ENCODE measurements at regions not wholly inside any gene's neighbourhood (a gene's known extent, or its start where the extent isn't known, plus 50 kb on each side); places are given as distances from the start of the nearest gene placed in this dataset.

DNA sequence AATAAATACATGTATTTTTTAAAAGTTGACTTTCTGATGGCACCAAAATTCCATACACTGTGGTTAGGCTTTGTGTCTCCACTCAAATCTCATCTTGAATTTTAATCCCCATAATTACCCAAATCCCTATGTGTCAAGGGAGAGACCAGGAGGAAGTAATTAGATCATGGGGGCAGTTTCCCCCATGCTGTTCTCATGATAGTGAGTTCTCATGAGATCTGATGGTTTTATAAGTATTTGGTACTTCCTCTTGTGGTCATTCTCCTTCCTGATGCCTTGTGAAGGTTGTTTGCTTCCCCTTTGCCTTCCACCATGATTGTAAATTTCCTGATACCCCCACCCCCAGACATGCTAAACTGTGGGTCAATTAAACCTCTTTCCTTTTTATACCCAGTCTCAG, 1218.4 kb upstream of the PRMT6 start (continued):
- TF ChIP-seq, protein P1, sequence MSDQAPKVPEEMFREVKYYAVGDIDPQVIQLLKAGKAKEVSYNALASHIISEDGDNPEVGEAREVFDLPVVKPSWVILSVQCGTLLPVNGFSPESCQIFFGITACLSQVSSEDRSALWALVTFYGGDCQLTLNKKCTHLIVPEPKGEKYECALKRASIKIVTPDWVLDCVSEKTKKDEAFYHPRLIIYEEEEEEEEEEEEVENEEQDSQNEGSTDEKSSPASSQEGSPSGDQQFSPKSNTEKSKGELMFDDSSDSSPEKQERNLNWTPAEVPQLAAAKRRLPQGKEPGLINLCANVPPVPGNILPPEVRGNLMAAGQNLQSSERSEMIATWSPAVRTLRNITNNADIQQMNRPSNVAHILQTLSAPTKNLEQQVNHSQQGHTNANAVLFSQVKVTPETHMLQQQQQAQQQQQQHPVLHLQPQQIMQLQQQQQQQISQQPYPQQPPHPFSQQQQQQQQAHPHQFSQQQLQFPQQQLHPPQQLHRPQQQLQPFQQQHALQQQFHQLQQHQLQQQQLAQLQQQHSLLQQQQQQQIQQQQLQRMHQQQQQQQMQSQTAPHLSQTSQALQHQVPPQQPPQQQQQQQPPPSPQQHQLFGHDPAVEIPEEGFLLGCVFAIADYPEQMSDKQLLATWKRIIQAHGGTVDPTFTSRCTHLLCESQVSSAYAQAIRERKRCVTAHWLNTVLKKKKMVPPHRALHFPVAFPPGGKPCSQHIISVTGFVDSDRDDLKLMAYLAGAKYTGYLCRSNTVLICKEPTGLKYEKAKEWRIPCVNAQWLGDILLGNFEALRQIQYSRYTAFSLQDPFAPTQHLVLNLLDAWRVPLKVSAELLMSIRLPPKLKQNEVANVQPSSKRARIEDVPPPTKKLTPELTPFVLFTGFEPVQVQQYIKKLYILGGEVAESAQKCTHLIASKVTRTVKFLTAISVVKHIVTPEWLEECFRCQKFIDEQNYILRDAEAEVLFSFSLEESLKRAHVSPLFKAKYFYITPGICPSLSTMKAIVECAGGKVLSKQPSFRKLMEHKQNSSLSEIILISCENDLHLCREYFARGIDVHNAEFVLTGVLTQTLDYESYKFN (CRISPR knock-in tag; conservative IDR thresholded peaks at IDR 0.05) = no peak
- TF ChIP-seq ZBTB20 (CRISPR knock-in tag; IDR thresholded peaks at IDR 0.05; ENCODE audit: borderline replicate concordance, low read depth) = no peak
- TF ChIP-seq ZFY (CRISPR knock-in tag; IDR thresholded peaks at IDR 0.05) = no peak
- no peak for TF ChIP-seq MZF1 (CRISPR knock-in tag; IDR thresholded peaks at IDR 0.05; ENCODE audit: borderline replicate concordance)
- TF ChIP-seq ZNF253 (CRISPR knock-in tag; IDR thresholded peaks at IDR 0.05; ENCODE audit: borderline replicate concordance) = no peak
- TF ChIP-seq, protein P2, sequence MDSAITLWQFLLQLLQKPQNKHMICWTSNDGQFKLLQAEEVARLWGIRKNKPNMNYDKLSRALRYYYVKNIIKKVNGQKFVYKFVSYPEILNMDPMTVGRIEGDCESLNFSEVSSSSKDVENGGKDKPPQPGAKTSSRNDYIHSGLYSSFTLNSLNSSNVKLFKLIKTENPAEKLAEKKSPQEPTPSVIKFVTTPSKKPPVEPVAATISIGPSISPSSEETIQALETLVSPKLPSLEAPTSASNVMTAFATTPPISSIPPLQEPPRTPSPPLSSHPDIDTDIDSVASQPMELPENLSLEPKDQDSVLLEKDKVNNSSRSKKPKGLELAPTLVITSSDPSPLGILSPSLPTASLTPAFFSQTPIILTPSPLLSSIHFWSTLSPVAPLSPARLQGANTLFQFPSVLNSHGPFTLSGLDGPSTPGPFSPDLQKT (CRISPR knock-in tag; IDR thresholded peaks at IDR 0.05; ENCODE audit: borderline replicate concordance) = no peak
- TF ChIP-seq CAMTA2 (CRISPR knock-in tag; IDR thresholded peaks at IDR 0.05; ENCODE audit: borderline replicate concordance) = no peak
- no peak for TF ChIP-seq ATF7 (IDR thresholded peaks at IDR 0.05)
- TF ChIP-seq ATF7 (CRISPR knock-in tag; IDR thresholded peaks at IDR 0.05) = no peak

DNA sequence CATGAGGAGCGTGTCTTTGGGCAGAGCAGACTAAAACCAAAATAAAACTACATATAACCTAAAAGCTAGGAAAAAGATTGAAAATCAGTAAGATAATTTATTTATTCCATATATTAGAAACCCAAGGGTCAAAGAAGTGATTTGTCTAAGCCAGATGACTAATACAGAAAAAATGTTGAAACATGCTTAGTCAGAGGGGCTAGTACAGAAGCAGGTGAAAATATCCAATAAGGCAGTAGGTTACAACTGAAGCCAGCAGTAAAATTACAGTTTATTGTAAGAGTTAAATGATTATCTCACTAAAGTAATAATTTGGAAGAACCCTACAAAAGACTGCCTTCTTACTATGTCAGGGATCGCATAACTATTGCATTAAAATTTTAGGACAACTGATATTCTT, 1190.9 kb upstream of the PRMT6 start:
- no peak overlapping the region for H3K4me2 ChIP-seq (ENCODE audit: low read depth, low read length)
- WGBS (ENCODE audit: low lambda C conversion rate) = 19% methylated on average over 2 of the region's 2 CpGs

More for the DNA sequence above, 1190.9 kb upstream of the PRMT6 start:
- POLR2A ChIA-PET = no interaction called here
- Histone ChIP-seq H3K27ac (ENCODE audit: extremely low read length, insufficient read depth, low read length) (no peak overlapping the region), H3K4me3 (replicated peaks in 1 of 3; ENCODE audit: insufficient read depth in 1 of 3, low read depth in 2 of 3, low read length in 3 of 3) (no peak overlapping the region), H2AFZ (ENCODE audit: low read length) (no peak overlapping the region), H3K9me3 (ENCODE audit: low read length) (peaks cover 46% of the 10 kb centered on the region), H3K79me2 (ENCODE audit: insufficient read depth, low read length) (no peaks in the 10 kb centered on the region), H3K9ac (ENCODE audit: insufficient read depth, low read depth, low read length) (no peak overlapping the region), H4K20me1 (ENCODE audit: insufficient read depth, low read length) (no peaks in the 10 kb centered on the region), H3K4me1 (ENCODE audit: insufficient read depth, low read length) (no peaks in the 10 kb centered on the region), H3K27me3 (ENCODE audit: control insufficient read depth in 1 of 2, insufficient read depth in 2 of 2, low read length in 2 of 2) (no peaks in the 10 kb centered on the region), H3K36me3 (replicated peaks in 1 of 2; ENCODE audit: control insufficient read depth in 1 of 2, insufficient read depth in 2 of 2, low read length in 2 of 2) (no peaks in the 10 kb centered on the region)
- FAIRE-seq (no peak), DNase-seq (ENCODE audit: low spot score) (no peak), ATAC-seq (no peak)
- TF ChIP-seq KDM4B (CRISPR knock-in tag; IDR thresholded peaks at IDR 0.05) (no peak), MIER2 (CRISPR knock-in tag; IDR thresholded peaks at IDR 0.05) (no peak), ZKSCAN8 (CRISPR knock-in tag; IDR thresholded peaks at IDR 0.05; ENCODE audit: borderline replicate concordance) (no peak), ZNF558 (CRISPR knock-in tag; IDR thresholded peaks at IDR 0.05; ENCODE audit: borderline replicate concordance) (no peak), ZNF549 (CRISPR knock-in tag; IDR thresholded peaks at IDR 0.05) (no peak), TCF12 (IDR thresholded peaks at IDR 0.05) (no peak), TCF12 (CRISPR knock-in tag; IDR thresholded peaks at IDR 0.05) (no peak), SIX4 (CRISPR knock-in tag; IDR thresholded peaks at IDR 0.05) (no peak), ZFP1 (CRISPR knock-in tag; IDR thresholded peaks at IDR 0.05) (no peak), ELF3 (CRISPR knock-in tag; IDR thresholded peaks at IDR 0.05) (no peak)
- in situ Hi-C loops (cut with HindIII; ENCODE audit: extremely low pct_ligation_motif_present, low pct_unique_long_range_greater_than_20kb) (no loop called here), intact Hi-C loops (cut with micrococcal nuclease; ENCODE audit: unreplicated experiment) (no loop called here)
- CTCF ChIA-PET (ENCODE audit: low intra/inter-chr PET ratio, low total read pairs) = no interaction called here
- BruUV-seq (replicated peaks) = no TSS peak
